HL-60 (cell line): ENCODE measurements at regions not wholly inside any gene's neighbourhood (a gene's known extent, or its start where the extent isn't known, plus 50 kb on each side); places are given as distances from the start of the nearest gene placed in this dataset.

Experiments used
- DNase-seq, 2 experiments: peaks; one replicate each; pipeline ENCODE4 v3.0.0-alpha.2; 2010 to 2020; ENCODE audit warnings: low read depth in 1 of 2, low spot score in 1 of 2
- H3K27ac ChIP-seq: fragments of 250-450 bp; sonication (Bioruptor Pico); replicated peaks from 2 replicates; pipeline ENCODE4 v1.5.1; 2020; ENCODE audit warnings: mild to moderate bottlenecking, moderate library complexity
- H3K27me3 ChIP-seq: fragments of 250-450 bp; sonication (Bioruptor Pico); 2 replicates; pipeline ENCODE4 v1.5.1; 2021; ENCODE audit warnings: mild to moderate bottlenecking, moderate library complexity; ENCODE audit not compliant: insufficient read depth, poor library complexity, severe bottlenecking
- H3K4me3 ChIP-seq: replicated peaks from 2 replicates; pipeline ENCODE4 v1.5.1; 2011; ENCODE audit warnings: mild to moderate bottlenecking, control low read depth, low read length; ENCODE audit not compliant: insufficient read depth
- GABPA ChIP-seq: IDR thresholded peaks from 2 replicates; pipeline ENCODE4 v1.6.1; 2012; ENCODE audit warnings: low read depth
- POLR2AphosphoS5 ChIP-seq: IDR thresholded peaks from 2 replicates; pipeline ENCODE4 v1.6.1; 2012; ENCODE audit warnings: low read depth
- REST ChIP-seq: IDR thresholded peaks from 2 replicates; pipeline ENCODE4 v1.6.1; 2012; ENCODE audit warnings: low read depth; ENCODE audit not compliant: insufficient replicate concordance
- SPI1 ChIP-seq: IDR thresholded peaks from 2 replicates; pipeline ENCODE4 v1.6.1; 2012; ENCODE audit warnings: low read depth, mild to moderate bottlenecking, borderline replicate concordance
- TF ChIP-seq, protein P1 (sequence below): IDR thresholded peaks from one replicate; pipeline ENCODE4 v1.5.1; 2011; ENCODE audit warnings: low read length, control low read depth, inconsistent platforms; ENCODE audit not compliant: insufficient read depth

DNA sequence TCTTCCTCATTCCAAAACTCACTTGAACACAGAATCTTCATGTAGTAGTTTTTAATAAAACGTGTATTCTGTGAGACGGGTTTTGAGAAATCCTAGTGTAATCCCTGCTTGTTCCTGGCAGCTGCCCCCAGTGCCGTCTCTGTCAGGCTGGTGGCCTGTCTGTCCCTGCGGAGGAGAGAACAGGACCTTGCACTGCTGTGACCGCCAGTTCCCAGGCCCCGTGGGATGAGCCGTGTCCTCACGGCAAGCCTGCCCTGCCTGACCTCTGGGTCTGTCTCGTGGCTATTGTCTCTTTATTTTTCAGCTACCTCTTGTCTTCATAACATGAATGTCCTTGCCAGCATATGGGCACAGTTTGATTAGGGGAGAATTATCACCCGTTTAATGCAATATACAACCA, 535.5 kb upstream of the B3GAT1 start:
- TF ChIP-seq SPI1, result no peak
- TF ChIP-seq, protein P1, sequence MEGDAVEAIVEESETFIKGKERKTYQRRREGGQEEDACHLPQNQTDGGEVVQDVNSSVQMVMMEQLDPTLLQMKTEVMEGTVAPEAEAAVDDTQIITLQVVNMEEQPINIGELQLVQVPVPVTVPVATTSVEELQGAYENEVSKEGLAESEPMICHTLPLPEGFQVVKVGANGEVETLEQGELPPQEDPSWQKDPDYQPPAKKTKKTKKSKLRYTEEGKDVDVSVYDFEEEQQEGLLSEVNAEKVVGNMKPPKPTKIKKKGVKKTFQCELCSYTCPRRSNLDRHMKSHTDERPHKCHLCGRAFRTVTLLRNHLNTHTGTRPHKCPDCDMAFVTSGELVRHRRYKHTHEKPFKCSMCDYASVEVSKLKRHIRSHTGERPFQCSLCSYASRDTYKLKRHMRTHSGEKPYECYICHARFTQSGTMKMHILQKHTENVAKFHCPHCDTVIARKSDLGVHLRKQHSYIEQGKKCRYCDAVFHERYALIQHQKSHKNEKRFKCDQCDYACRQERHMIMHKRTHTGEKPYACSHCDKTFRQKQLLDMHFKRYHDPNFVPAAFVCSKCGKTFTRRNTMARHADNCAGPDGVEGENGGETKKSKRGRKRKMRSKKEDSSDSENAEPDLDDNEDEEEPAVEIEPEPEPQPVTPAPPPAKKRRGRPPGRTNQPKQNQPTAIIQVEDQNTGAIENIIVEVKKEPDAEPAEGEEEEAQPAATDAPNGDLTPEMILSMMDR, result no peak
- TF ChIP-seq GABPA, result no peak
- TF ChIP-seq POLR2AphosphoS5, result no peak
- TF ChIP-seq REST, result no peak
- no peak for DNase-seq
- Histone ChIP-seq H3K27me3 (no peaks in the 10 kb centered on the region), H3K4me3 (no peak overlapping the region), H3K27ac (no peak overlapping the region)

GRCh38 chr11:134945993-134946392, 534.0 kb upstream of the B3GAT1 start:
- DNase-seq, result no peak
- no peak overlapping the region for H3K27ac ChIP-seq
- no peak for TF ChIP-seq REST
- TF ChIP-seq GABPA, result no peak
- TF ChIP-seq POLR2AphosphoS5, result no peak
- TF ChIP-seq SPI1, result no peak
- TF ChIP-seq, protein P1, result no peak
- no peaks in the 10 kb centered on the region for H3K27me3 ChIP-seq
- no peak overlapping the region for H3K4me3 ChIP-seq

DNA sequence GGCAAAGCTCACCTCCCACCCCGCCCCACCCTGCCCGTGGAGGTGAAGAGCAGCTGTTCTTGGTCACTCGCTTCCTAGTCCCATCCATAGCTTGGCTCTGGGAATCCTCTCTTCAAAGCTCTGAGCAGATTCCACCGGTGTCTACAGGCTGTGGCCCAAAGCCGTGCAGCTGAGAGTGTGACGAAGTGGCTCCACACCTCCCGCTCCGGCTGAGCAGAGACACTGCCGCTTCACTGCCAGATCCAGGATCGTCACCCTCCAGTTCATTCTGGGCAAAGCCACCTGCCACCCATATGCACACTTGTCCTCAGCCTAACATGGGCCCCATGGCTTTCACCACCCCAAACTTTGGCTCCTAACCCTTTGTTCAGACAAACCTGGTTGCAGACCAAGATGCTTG, 532.9 kb upstream of the B3GAT1 start:
- no peak for TF ChIP-seq REST
- no peak for TF ChIP-seq POLR2AphosphoS5
- TF ChIP-seq, protein P1, result no peak
- TF ChIP-seq SPI1, result no peak
- DNase-seq, result no peak
- Histone ChIP-seq H3K27ac (no peak overlapping the region), H3K4me3 (no peak overlapping the region), H3K27me3 (no peaks in the 10 kb centered on the region)
